ENCODE measurements at regions not wholly inside any gene's neighbourhood (a gene's known extent, or its start where the extent isn't known, plus 50 kb on each side); places are given as distances from the start of the nearest gene placed in this dataset.

- 32% methylated on average over 3 of the region's 3 CpGs for WGBS (ENCODE audit: missing lambda C conversion rate)
- DNase-seq (ENCODE audit: low read depth in 1 of 2, low spot score in 1 of 2), result no peak
Measured at GRCh38 chr2:8212239-8212638, 469.6 kb upstream of the ID2 start.

GRCh38 chr2:8214036-8214615 lies 467.7 kb upstream of the ID2 start:
- peaks cover 7% of the 10 kb centered on the region; the same call in 1 of the 3 replicates for H3K9me3 ChIP-seq
- H3K27ac ChIP-seq, result no peak overlapping the region
- 58% methylated on average over 4 of the region's 4 CpGs for WGBS (ENCODE audit: missing lambda C conversion rate)
- ATAC-seq (no peak), FAIRE-seq (no peak), DNase-seq (ENCODE audit: low read depth in 1 of 2, low spot score in 1 of 2) (no peak)
- no peak overlapping the region for H3K4me3 ChIP-seq
- no peaks in the 10 kb centered on the region for H3K4me1 ChIP-seq
- TF ChIP-seq FOSB (CRISPR knock-in tag; IDR thresholded peaks at IDR 0.05), result no peak
- TF ChIP-seq JUNB (IDR thresholded peaks at IDR 0.05), result no peak
- no peak for TF ChIP-seq SREBF2 (IDR thresholded peaks at IDR 0.05)
- TF ChIP-seq TP53 (CRISPR knock-in tag; IDR thresholded peaks at IDR 0.05), result no peak
- TF ChIP-seq PHF8 (IDR thresholded peaks at IDR 0.05; ENCODE audit: borderline replicate concordance, low read depth), result no peak
- TF ChIP-seq ZNF302 (CRISPR knock-in tag; IDR thresholded peaks at IDR 0.05), result no peak
- no peak for TF ChIP-seq MAZ (IDR thresholded peaks at IDR 0.05; ENCODE audit: borderline replicate concordance, low read depth, low read length)
- no peak for TF ChIP-seq ZSCAN20 (CRISPR knock-in tag; IDR thresholded peaks at IDR 0.05)
- TF ChIP-seq KDM1A (IDR thresholded peaks at IDR 0.05; ENCODE audit: low read depth), result no peak
- no peak for TF ChIP-seq HDAC2 (IDR thresholded peaks at IDR 0.05)
- TF ChIP-seq MAFK (IDR thresholded peaks at IDR 0.05; ENCODE audit: partially characterized antibody), result no peak
- TF ChIP-seq GATA3 (IDR thresholded peaks at IDR 0.05; ENCODE audit: borderline replicate concordance), result no peak
- TF ChIP-seq FOXS1 (CRISPR knock-in tag; IDR thresholded peaks at IDR 0.05), result no peak
- no peak for TF ChIP-seq RAD21 (conservative IDR thresholded peaks at IDR 0.05 in 1 of 2, IDR thresholded peaks at IDR 0.05 in 1 of 2)
- no peak for TF ChIP-seq NPAS2 (CRISPR knock-in tag; IDR thresholded peaks at IDR 0.05; ENCODE audit: borderline replicate concordance)
- no peak overlapping the region for H3K4me2 ChIP-seq
- CTCF ChIA-PET, result interaction anchor here (0.5 kb wide), 1 partner anchor 584 kb away, joined by 3 read pairs; no protein-coding TSS in a partner anchor
- POLR2A ChIA-PET, result no interaction called here

More at GRCh38 chr2:8212239-8212638, 469.6 kb upstream of the ID2 start:
- Histone ChIP-seq H3K27ac (no peak overlapping the region), H3K4me3 (no peak overlapping the region), H3K4me2 (no peak overlapping the region), H3K9me3 (peaks cover 25% of the 10 kb centered on the region; the same call in 2 of the 3 replicates), H3K4me1 (no peaks in the 10 kb centered on the region)
- no peak for ATAC-seq
- CTCF ChIA-PET, result no interaction called here
- POLR2A ChIA-PET, result no interaction called here
- FAIRE-seq, result no peak
- TF ChIP-seq CBX2 (IDR thresholded peaks at IDR 0.05; ENCODE audit: borderline replicate concordance, low read depth) (no peak), CHD2 (IDR thresholded peaks at IDR 0.05; ENCODE audit: low read length, partially characterized antibody) (no peak), MYC (IDR thresholded peaks at IDR 0.05; ENCODE audit: borderline replicate concordance, low read length) (no peak), TFCP2L1 (CRISPR knock-in tag; IDR thresholded peaks at IDR 0.05) (no peak), RARB (CRISPR knock-in tag; IDR thresholded peaks at IDR 0.05) (no peak), FOSB (CRISPR knock-in tag; IDR thresholded peaks at IDR 0.05) (no peak), TP53 (CRISPR knock-in tag; IDR thresholded peaks at IDR 0.05) (no peak), RFX5 (IDR thresholded peaks at IDR 0.05) (no peak), RAD21 (conservative IDR thresholded peaks at IDR 0.05 in 1 of 2, IDR thresholded peaks at IDR 0.05 in 1 of 2) (no peak), HOXB13 (CRISPR knock-in tag; IDR thresholded peaks at IDR 0.05; ENCODE audit: low read depth) (no peak), USF2 (IDR thresholded peaks at IDR 0.05) (no peak), MAFK (IDR thresholded peaks at IDR 0.05; ENCODE audit: partially characterized antibody) (no peak)

- DNase-seq (ENCODE audit: low read depth in 1 of 2, low spot score in 1 of 2), result no peak
- H3K9me3 ChIP-seq, result 0 out of 3 replicates have a peak, but pooled peaks cover 2% of the 10 kb centered on the region
- no peak overlapping the region for H3K27ac ChIP-seq
- no peaks in the 10 kb centered on the region for H3K4me1 ChIP-seq
- H3K4me3 ChIP-seq, result no peak overlapping the region
- no peak for ATAC-seq
- FAIRE-seq, result no peak
- 65% methylated on average over 5 of the region's 5 CpGs for WGBS (ENCODE audit: missing lambda C conversion rate)
- no peak overlapping the region for H3K4me2 ChIP-seq
- CTCF ChIA-PET, result interaction anchor here (0.5 kb wide), 1 partner anchor 377 kb away, joined by 3 read pairs; no protein-coding TSS in a partner anchor
- POLR2A ChIA-PET, result no interaction called here
- TF ChIP-seq SMC3 (IDR thresholded peaks at IDR 0.05), result no peak
- no peak for TF ChIP-seq POLR2AphosphoS2 (conservative IDR thresholded peaks at IDR 0.05; ENCODE audit: low read length)
- TF ChIP-seq EHF (CRISPR knock-in tag; IDR thresholded peaks at IDR 0.05), result no peak
- no peak for TF ChIP-seq FOXS1 (CRISPR knock-in tag; IDR thresholded peaks at IDR 0.05)
- TF ChIP-seq EP300 (IDR thresholded peaks at IDR 0.05), result no peak
- no peak for TF ChIP-seq CHD4 (IDR thresholded peaks at IDR 0.05; ENCODE audit: borderline replicate concordance)
- no peak for TF ChIP-seq USF2 (IDR thresholded peaks at IDR 0.05)
- no peak for TF ChIP-seq REST (IDR thresholded peaks at IDR 0.05)
- TF ChIP-seq MAZ (IDR thresholded peaks at IDR 0.05; ENCODE audit: borderline replicate concordance, low read depth, low read length), result no peak
Measured at GRCh38 chr2:8215159-8215863, 466.5 kb upstream of the ID2 start.
